Epithelial cell of prostate (primary cell): ENCODE measurements at regions not wholly inside any gene's neighbourhood (a gene's known extent, or its start where the extent isn't known, plus 50 kb on each side); places are given as distances from the start of the nearest gene placed in this dataset.

ENCODE experiments used
- DNase-seq: peaks from one replicate; pipeline ENCODE4 v3.0.0-alpha.2; 2011; ENCODE audit warnings: low read depth, low spot score
- H3K27ac ChIP-seq: fragments of 450-650 bp; 2 replicates; pipeline ENCODE4 v1.5.1; 2017; ENCODE audit warnings: mild to moderate bottlenecking

GRCh38 chr18:78914249-78914935, 65.2 kb upstream of the SALL3 start:
- DNase-seq, result no peak
- H3K27ac ChIP-seq, result no peak overlapping the region

GRCh38 chr18:78915446-78916008, 64.1 kb upstream of the SALL3 start:
- H3K27ac ChIP-seq, result no peak overlapping the region
- DNase-seq, result no peak

- no peak for DNase-seq
- no peak overlapping the region for H3K27ac ChIP-seq
These were observed 60.9 kb upstream of the SALL3 start for GRCh38 chr18:78918707-78919106.

GRCh38 chr18:78919956-78920355, 59.7 kb upstream of the SALL3 start:
- DNase-seq, result no peak
- no peak overlapping the region for H3K27ac ChIP-seq

- no peak overlapping the region for H3K27ac ChIP-seq
- no peak for DNase-seq
These were observed 59.0 kb upstream of the SALL3 start for GRCh38 chr18:78920456-78921138.

- no peak overlapping the region for H3K27ac ChIP-seq
- DNase-seq, result no peak
These were observed 56.8 kb upstream of the SALL3 start for GRCh38 chr18:78922856-78923255.

GRCh38 chr18:78924301-78924700, 55.3 kb upstream of the SALL3 start:
- no peak overlapping the region for H3K27ac ChIP-seq

GRCh38 chr18:78924786-78925540, 54.7 kb upstream of the SALL3 start:
- DNase-seq, result no peak

More at GRCh38 chr18:78924301-78924700, 55.3 kb upstream of the SALL3 start:
- DNase-seq, result no peak

GRCh38 chr18:78925557-78926242, 53.9 kb upstream of the SALL3 start:
- DNase-seq, result no peak
- H3K27ac ChIP-seq, result no peak overlapping the region

More at GRCh38 chr18:78924786-78925540, 54.7 kb upstream of the SALL3 start:
- no peak overlapping the region for H3K27ac ChIP-seq

- no peak overlapping the region for H3K27ac ChIP-seq
- DNase-seq, result no peak
These were observed 53.4 kb upstream of the SALL3 start for GRCh38 chr18:78926243-78926615.

GRCh38 chr18:78927156-78927555, 52.5 kb upstream of the SALL3 start:
- no peak overlapping the region for H3K27ac ChIP-seq
- DNase-seq, result no peak

GRCh38 chr18:78927616-78928015, 52.0 kb upstream of the SALL3 start:
- no peak for DNase-seq
- no peak overlapping the region for H3K27ac ChIP-seq

GRCh38 chr18:78928076-78928475, 51.5 kb upstream of the SALL3 start:
- H3K27ac ChIP-seq, result no peak overlapping the region
- DNase-seq, result no peak

GRCh38 chr18:78929516-78929915, 50.1 kb upstream of the SALL3 start:
- DNase-seq, result no peak
- no peak overlapping the region for H3K27ac ChIP-seq
